22Rv1 (cell line): ENCODE measurements at regions not wholly inside any gene's neighbourhood (a gene's known extent, or its start where the extent isn't known, plus 50 kb on each side); places are given as distances from the start of the nearest gene placed in this dataset.

Experiments
- H3K27ac ChIP-seq: fragments of 450-650 bp; 2 replicates; pipeline ENCODE4 v1.5.1; 2017
- CTCF ChIP-seq: fragments of 450-650 bp; IDR thresholded peaks from 2 replicates; pipeline ENCODE4 v1.5.1; 2017; ENCODE audit warnings: mild to moderate bottlenecking
- ZFX ChIP-seq: fragments of 450-650 bp; IDR thresholded peaks from 2 replicates; pipeline ENCODE4 v1.6.1; 2017; ENCODE audit warnings: antibody characterized with exemption, borderline replicate concordance

DNA sequence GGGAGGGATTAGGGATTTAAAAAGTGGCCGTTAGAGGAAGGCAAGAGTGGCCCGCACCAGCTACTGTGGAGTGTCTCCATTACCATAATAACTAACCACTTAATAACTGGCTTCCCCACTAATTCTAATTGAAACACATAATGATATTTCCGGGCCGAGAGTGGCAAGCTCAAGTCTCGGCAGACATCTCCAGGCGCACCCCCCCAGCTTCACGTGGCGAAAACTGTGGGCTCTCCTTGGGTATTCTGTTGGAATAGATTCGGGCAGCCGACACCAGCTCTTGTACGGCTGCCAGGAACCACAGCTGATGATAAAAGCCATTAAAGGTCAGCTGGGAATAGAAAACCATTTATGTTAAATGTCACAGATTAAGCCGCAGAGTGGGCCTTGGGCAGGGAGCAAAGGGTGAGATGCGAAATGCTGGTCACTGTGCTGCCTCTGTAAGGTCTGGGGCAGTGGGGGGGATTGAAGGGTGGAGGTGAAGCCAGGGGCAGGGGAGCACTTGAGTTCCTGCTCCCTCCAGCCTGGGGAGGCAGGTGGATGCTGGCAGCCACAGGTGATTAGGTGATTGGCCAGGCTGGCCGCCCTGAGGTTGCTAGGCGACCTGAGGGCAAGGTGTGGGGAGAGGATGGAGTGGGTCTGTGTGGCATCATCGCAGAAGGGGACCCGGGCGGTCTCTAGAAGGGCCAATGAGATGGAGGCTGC is 115.6 kb upstream of the SDK2 start:
- H3K27ac ChIP-seq, result no peak overlapping the region
- TF ChIP-seq ZFX, result no peak
- TF ChIP-seq CTCF, result no peak

GRCh38 chr17:73760439-73760758 is 116.2 kb upstream of the SDK2 start:
- H3K27ac ChIP-seq, result no peak overlapping the region
- no peak for TF ChIP-seq CTCF
- no peak for TF ChIP-seq ZFX

GRCh38 chr17:73765824-73766563 is 121.7 kb upstream of the SDK2 start:
- TF ChIP-seq ZFX (no peak), CTCF (no peak)

DNA sequence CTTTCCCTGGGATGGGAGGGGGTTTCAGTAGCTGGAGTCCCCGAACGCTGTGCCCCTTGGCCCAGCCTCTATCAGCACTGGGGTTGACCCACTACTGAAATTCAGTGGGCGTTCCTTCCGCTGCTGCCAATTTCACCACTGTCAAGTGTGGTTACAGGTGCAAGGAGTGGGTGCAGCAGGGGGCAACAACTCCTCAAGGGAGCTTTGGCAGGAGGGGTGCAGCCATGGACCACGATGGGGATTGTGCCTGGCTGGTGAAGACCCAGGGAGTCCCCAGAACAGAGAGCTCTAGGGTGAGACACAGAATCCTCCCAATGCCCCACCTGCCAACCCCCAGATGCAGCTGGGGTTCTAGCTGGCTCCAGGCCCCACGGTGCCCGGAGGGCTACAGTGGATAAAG is 123.5 kb upstream of the SDK2 start:
- H3K27ac ChIP-seq, result no peak overlapping the region
- no peak for TF ChIP-seq CTCF
- TF ChIP-seq ZFX, result no peak

More at GRCh38 chr17:73765824-73766563, 121.7 kb upstream of the SDK2 start:
- no peak overlapping the region for H3K27ac ChIP-seq

DNA sequence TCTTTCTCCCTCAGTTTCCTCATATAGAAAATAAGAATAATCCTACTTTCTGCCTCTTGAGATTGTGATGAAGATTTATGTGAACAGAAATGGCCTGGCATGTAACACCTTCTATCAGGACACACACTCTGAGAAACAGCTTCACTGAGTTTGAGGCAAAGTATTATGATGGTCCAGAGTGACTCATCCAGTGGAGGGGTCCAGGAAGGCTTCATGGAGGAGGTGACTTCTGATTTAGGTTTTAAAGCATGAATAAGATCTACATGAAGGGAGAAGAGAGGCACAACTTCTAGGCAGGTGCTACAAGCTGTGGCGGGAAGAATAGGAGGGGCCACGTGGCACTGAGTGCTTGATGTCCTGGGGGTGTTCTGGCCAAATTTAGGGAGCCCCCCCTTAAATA is 124.4 kb upstream of the SDK2 start:
- TF ChIP-seq CTCF (no peak), ZFX (no peak)

GRCh38 chr17:73769479-73769878 is 125.2 kb upstream of the SDK2 start:
- TF ChIP-seq CTCF (no peak), ZFX (no peak)
- no peak overlapping the region for H3K27ac ChIP-seq

More for the DNA sequence above, 124.4 kb upstream of the SDK2 start:
- H3K27ac ChIP-seq, result no peak overlapping the region

GRCh38 chr17:73770115-73770848 is 126.0 kb upstream of the SDK2 start:
- no peak overlapping the region for H3K27ac ChIP-seq

More at GRCh38 chr17:73770115-73770848, 126.0 kb upstream of the SDK2 start:
- TF ChIP-seq CTCF, result no peak
- no peak for TF ChIP-seq ZFX
